ENCODE measurements at regions not wholly inside any gene's neighbourhood (a gene's known extent, or its start where the extent isn't known, plus 50 kb on each side); places are given as distances from the start of the nearest gene placed in this dataset.

- Histone ChIP-seq H3K4me1 (ENCODE audit: control insufficient read depth, insufficient read depth, low read length) (peaks cover 74% of the 10 kb centered on the region), H3K9ac (ENCODE audit: low read length) (no peak overlapping the region)
Observed at GRCh38 chr11:119793335-119793984, 64.5 kb upstream of the NECTIN1 start.

DNA sequence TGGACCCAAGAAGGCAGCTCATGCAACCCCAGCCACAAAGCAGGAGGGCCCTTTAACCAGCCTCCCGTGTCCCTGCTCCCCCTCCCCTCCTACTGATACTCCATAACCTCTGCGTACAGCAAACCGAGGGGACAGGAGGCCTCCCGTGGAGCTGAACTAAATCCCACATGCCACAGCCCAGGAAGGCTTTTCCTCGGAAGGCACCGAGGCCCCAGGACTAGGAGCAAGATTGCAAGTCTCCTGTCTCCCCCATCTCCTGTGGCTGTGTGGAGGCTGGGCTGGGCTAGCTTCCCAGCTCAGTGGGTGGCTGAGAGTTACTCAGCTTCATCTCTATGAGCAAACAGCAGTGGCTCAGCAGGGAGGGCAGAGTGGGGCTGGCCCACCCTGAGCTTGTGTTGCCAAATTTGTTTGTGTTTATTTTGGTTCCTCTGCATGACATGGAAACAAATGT is 62.7 kb upstream of the NECTIN1 start:
- H3K4me3 ChIP-seq (ENCODE audit: low read depth, low read length) = no peak overlapping the region; the same call in 1 of the 2 replicates
- H3K9ac ChIP-seq (ENCODE audit: low read length) = peak overlapping the region; percentile 4
- H3K27ac ChIP-seq (ENCODE audit: low read depth, low read length) = no peak overlapping the region
- H3K36me3 ChIP-seq (ENCODE audit: control insufficient read depth, insufficient read depth, low read length) = no peaks in the 10 kb centered on the region
- H3K27me3 ChIP-seq (ENCODE audit: control insufficient read depth, insufficient read depth, low read length) = peaks cover 82% of the 10 kb centered on the region
- no peaks in the 10 kb centered on the region for H3K9me3 ChIP-seq (ENCODE audit: control insufficient read depth, insufficient read depth, low read depth, low read length)
- peaks cover 67% of the 10 kb centered on the region for H3K4me1 ChIP-seq (ENCODE audit: control insufficient read depth, insufficient read depth, low read length)

More at GRCh38 chr11:119793335-119793984, 64.5 kb upstream of the NECTIN1 start:
- no peaks in the 10 kb centered on the region for H3K9me3 ChIP-seq (ENCODE audit: control insufficient read depth, insufficient read depth, low read depth, low read length)
- no peak overlapping the region for H3K27ac ChIP-seq (ENCODE audit: low read depth, low read length)
- H3K4me3 ChIP-seq (ENCODE audit: low read depth, low read length) = no peak overlapping the region
- peaks cover 92% of the 10 kb centered on the region for H3K27me3 ChIP-seq (ENCODE audit: control insufficient read depth, insufficient read depth, low read length)
- H3K36me3 ChIP-seq (ENCODE audit: control insufficient read depth, insufficient read depth, low read length) = no peaks in the 10 kb centered on the region

GRCh38 chr11:119791047-119791446 is 62.0 kb upstream of the NECTIN1 start:
- no peak overlapping the region for H3K4me3 ChIP-seq (ENCODE audit: low read depth, low read length)
- H3K27ac ChIP-seq (ENCODE audit: low read depth, low read length) = no peak overlapping the region
- H3K36me3 ChIP-seq (ENCODE audit: control insufficient read depth, insufficient read depth, low read length) = no peaks in the 10 kb centered on the region
- H3K4me1 ChIP-seq (ENCODE audit: control insufficient read depth, insufficient read depth, low read length) = peaks cover 63% of the 10 kb centered on the region
- H3K27me3 ChIP-seq (ENCODE audit: control insufficient read depth, insufficient read depth, low read length) = peaks cover 75% of the 10 kb centered on the region
- no peaks in the 10 kb centered on the region for H3K9me3 ChIP-seq (ENCODE audit: control insufficient read depth, insufficient read depth, low read depth, low read length)
- peak overlapping the region; percentile 4 for H3K9ac ChIP-seq (ENCODE audit: low read length)

DNA sequence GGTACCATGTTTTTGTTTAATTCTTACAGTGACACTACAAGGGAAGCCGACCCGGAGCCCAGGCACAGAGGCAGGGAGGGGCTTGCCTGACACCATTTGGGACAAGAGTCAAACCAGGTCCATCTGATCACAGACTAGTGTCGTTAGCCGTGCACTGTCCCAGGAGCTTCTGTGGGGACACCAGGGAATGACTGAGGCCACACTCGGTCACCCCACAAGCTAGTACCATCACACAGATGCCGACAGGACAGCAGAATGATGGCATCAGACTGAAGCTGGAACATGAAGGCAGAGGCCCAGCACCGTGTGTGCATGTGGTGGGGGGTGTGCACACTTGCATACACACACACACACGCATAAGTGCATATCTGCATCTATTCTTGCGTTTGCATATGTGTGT is 61.5 kb upstream of the NECTIN1 start:
- no peak overlapping the region for H3K4me3 ChIP-seq (ENCODE audit: low read depth, low read length)
- peaks cover 57% of the 10 kb centered on the region for H3K4me1 ChIP-seq (ENCODE audit: control insufficient read depth, insufficient read depth, low read length)
- no peak overlapping the region for H3K9ac ChIP-seq (ENCODE audit: low read length)
- H3K27me3 ChIP-seq (ENCODE audit: control insufficient read depth, insufficient read depth, low read length) = peaks cover 70% of the 10 kb centered on the region
- no peaks in the 10 kb centered on the region for H3K9me3 ChIP-seq (ENCODE audit: control insufficient read depth, insufficient read depth, low read depth, low read length)
- H3K27ac ChIP-seq (ENCODE audit: low read depth, low read length) = no peak overlapping the region
- H3K36me3 ChIP-seq (ENCODE audit: control insufficient read depth, insufficient read depth, low read length) = no peaks in the 10 kb centered on the region

DNA sequence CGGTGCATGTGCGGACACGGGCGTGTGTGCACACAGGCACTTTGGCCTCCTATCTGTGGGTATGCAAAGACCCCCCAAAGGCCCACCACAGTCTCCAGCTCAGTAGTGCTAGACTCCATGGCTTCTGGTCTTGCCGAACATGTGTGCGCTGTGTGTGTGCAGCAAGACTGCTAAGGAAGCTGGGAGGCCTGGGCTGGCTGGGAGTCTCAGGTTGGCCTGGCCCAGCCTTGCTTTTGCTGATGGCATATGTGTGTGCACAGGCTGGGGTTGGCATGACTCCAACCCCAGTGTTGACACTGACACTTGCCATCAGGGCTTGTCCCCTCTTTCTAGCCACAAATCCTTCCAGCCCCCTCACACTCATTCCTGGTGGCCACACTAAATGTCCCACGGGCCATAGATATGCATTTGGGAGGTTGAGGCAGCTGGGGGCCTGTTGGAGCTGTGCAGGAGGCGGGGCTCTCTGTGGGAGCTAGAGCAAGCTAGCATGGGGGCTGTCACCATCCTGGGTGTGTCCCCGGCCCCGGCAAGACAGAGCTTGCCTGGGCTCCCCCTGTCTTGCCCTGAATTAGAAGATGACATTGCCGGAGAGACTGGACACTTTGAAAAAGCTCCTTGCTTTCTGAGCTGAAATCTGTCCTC is 60.9 kb upstream of the NECTIN1 start:
- Histone ChIP-seq H3K36me3 (ENCODE audit: control insufficient read depth, insufficient read depth, low read length) (no peaks in the 10 kb centered on the region), H3K4me1 (ENCODE audit: control insufficient read depth, insufficient read depth, low read length) (peaks cover 51% of the 10 kb centered on the region), H3K27me3 (ENCODE audit: control insufficient read depth, insufficient read depth, low read length) (peaks cover 64% of the 10 kb centered on the region), H3K9me3 (ENCODE audit: control insufficient read depth, insufficient read depth, low read depth, low read length) (no peaks in the 10 kb centered on the region), H3K9ac (ENCODE audit: low read length) (no peak overlapping the region), H3K27ac (ENCODE audit: low read depth, low read length) (no peak overlapping the region), H3K4me3 (ENCODE audit: low read depth, low read length) (no peak overlapping the region)

DNA sequence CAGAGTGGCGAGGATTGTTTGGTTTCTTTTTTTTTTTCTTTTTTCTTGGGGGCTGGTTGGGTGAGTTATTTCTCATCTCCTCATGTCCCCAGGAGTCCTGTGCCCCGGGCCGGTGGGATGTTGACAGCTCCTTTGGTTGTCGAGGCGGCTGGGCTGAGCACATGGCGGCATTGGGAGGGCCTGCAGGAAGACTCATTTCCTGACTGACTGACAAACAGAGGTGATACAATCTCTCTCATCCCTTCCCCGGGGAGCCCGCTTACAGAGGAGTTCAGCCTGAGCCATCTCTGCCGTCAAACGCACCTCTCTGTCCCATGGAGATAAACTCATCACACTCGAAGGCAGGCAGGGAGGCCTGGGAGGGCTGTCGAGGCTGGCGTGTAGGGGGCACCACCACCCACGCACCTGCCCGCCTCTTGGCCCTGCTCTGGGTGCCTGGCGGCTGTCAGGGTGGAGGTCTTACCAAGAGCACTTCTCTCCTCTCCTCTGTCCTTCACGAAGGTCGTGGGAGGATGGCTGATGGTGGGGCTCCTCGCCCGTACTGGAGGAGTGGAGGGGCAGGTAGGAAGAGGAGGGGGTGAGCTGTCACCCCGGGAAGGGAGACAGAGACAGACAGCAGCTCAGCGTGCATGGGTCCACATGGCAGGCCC is 60.0 kb upstream of the NECTIN1 start:
- Histone ChIP-seq H3K9me3 (ENCODE audit: control insufficient read depth, insufficient read depth, low read depth, low read length) (no peaks in the 10 kb centered on the region), H3K4me1 (ENCODE audit: control insufficient read depth, insufficient read depth, low read length) (peaks cover 43% of the 10 kb centered on the region), H3K36me3 (ENCODE audit: control insufficient read depth, insufficient read depth, low read length) (no peaks in the 10 kb centered on the region), H3K4me3 (ENCODE audit: low read depth, low read length) (no peak overlapping the region), H3K27ac (ENCODE audit: low read depth, low read length) (no peak overlapping the region), H3K27me3 (ENCODE audit: control insufficient read depth, insufficient read depth, low read length) (peaks cover 55% of the 10 kb centered on the region), H3K9ac (ENCODE audit: low read length) (no peak overlapping the region)

GRCh38 chr11:119788096-119788883 is 59.3 kb upstream of the NECTIN1 start:
- Histone ChIP-seq H3K36me3 (ENCODE audit: control insufficient read depth, insufficient read depth, low read length) (no peaks in the 10 kb centered on the region), H3K9me3 (ENCODE audit: control insufficient read depth, insufficient read depth, low read depth, low read length) (no peaks in the 10 kb centered on the region), H3K9ac (ENCODE audit: low read length) (no peak overlapping the region), H3K4me1 (ENCODE audit: control insufficient read depth, insufficient read depth, low read length) (peaks cover 35% of the 10 kb centered on the region), H3K27me3 (ENCODE audit: control insufficient read depth, insufficient read depth, low read length) (peaks cover 48% of the 10 kb centered on the region), H3K4me3 (ENCODE audit: low read depth, low read length) (no peak overlapping the region), H3K27ac (ENCODE audit: low read depth, low read length) (no peak overlapping the region)

- Histone ChIP-seq H3K27ac (ENCODE audit: low read depth, low read length) (no peak overlapping the region), H3K27me3 (ENCODE audit: control insufficient read depth, insufficient read depth, low read length) (peaks cover 40% of the 10 kb centered on the region), H3K36me3 (ENCODE audit: control insufficient read depth, insufficient read depth, low read length) (no peaks in the 10 kb centered on the region), H3K9me3 (ENCODE audit: control insufficient read depth, insufficient read depth, low read depth, low read length) (no peaks in the 10 kb centered on the region), H3K4me3 (ENCODE audit: low read depth, low read length) (no peak overlapping the region), H3K4me1 (ENCODE audit: control insufficient read depth, insufficient read depth, low read length) (peaks cover 41% of the 10 kb centered on the region), H3K9ac (ENCODE audit: low read length) (no peak overlapping the region)
Observed at GRCh38 chr11:119787074-119787461, 58.1 kb upstream of the NECTIN1 start.

DNA sequence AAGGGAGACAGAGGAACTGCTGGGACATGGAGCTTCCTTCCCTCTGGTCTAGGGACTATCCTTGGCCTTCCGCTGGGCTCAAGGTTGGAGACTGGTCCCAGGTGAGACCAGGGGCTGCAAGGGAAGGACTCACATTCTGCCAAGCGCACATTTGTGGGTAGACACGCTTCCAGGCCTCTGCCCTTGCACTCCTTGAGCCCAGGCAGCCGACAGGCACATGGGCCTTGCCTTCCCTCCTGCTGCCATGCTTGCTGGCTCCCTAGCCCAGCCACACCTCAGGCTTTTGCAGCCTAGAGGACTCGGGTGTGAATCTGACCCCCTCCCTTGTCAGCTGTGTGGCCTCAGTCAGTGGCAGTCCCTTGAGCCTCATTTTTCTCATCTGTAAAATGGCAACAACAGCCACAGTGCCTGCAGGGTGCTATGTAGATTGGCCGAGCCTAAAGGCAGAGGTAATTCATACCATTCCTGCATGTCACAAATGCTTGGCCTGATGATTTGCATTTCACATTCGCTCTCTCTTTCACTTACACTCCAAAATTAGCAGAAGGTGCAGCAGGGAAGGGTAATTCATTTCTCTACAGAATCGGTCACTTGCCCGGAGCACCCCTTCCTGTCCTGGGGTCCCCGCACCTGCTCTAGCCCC is 57.6 kb upstream of the NECTIN1 start:
- Histone ChIP-seq H3K9ac (ENCODE audit: low read length) (no peak overlapping the region), H3K27me3 (ENCODE audit: control insufficient read depth, insufficient read depth, low read length) (peaks cover 35% of the 10 kb centered on the region), H3K4me3 (ENCODE audit: low read depth, low read length) (no peak overlapping the region), H3K9me3 (ENCODE audit: control insufficient read depth, insufficient read depth, low read depth, low read length) (no peaks in the 10 kb centered on the region), H3K4me1 (ENCODE audit: control insufficient read depth, insufficient read depth, low read length) (peaks cover 36% of the 10 kb centered on the region), H3K36me3 (ENCODE audit: control insufficient read depth, insufficient read depth, low read length) (no peaks in the 10 kb centered on the region), H3K27ac (ENCODE audit: low read depth, low read length) (no peak overlapping the region)

GRCh38 chr11:119785131-119785530 is 56.1 kb upstream of the NECTIN1 start:
- Histone ChIP-seq H3K4me3 (ENCODE audit: low read depth, low read length) (no peak overlapping the region), H3K27me3 (ENCODE audit: control insufficient read depth, insufficient read depth, low read length) (peaks cover 21% of the 10 kb centered on the region), H3K4me1 (ENCODE audit: control insufficient read depth, insufficient read depth, low read length) (peaks cover 22% of the 10 kb centered on the region; the same call in 1 of the 2 replicates), H3K9ac (ENCODE audit: low read length) (no peak overlapping the region), H3K36me3 (ENCODE audit: control insufficient read depth, insufficient read depth, low read length) (no peaks in the 10 kb centered on the region), H3K9me3 (ENCODE audit: control insufficient read depth, insufficient read depth, low read depth, low read length) (no peaks in the 10 kb centered on the region), H3K27ac (ENCODE audit: low read depth, low read length) (no peak overlapping the region)

All from HUES6 (cell line).